ENCODE measurements at regions not wholly inside any gene's neighbourhood (a gene's known extent, or its start where the extent isn't known, plus 50 kb on each side); places are given as distances from the start of the nearest gene placed in this dataset.

DNA sequence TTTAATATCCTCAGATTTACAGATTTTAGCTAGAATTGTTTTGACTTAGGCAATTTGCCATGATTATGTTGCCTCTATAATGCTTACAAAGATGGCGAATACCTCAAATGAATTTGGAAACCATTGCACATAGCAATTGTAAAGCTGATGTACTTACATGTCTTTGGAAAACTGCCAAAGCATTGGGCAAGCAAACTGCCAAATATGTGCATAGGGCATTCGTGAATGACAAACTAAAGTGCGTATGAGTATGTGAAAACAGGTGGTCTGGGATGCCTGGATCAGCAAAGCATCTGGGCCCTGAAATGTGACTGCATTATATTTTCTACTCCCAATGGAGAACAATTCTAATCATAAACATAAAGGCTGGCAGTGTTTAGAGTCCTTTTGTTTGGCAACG, 445.3 kb upstream of the ROBO1 start:
- no peak for TF ChIP-seq POLR2AphosphoS5 (IDR thresholded peaks at IDR 0.05)
- TF ChIP-seq, protein P1, sequence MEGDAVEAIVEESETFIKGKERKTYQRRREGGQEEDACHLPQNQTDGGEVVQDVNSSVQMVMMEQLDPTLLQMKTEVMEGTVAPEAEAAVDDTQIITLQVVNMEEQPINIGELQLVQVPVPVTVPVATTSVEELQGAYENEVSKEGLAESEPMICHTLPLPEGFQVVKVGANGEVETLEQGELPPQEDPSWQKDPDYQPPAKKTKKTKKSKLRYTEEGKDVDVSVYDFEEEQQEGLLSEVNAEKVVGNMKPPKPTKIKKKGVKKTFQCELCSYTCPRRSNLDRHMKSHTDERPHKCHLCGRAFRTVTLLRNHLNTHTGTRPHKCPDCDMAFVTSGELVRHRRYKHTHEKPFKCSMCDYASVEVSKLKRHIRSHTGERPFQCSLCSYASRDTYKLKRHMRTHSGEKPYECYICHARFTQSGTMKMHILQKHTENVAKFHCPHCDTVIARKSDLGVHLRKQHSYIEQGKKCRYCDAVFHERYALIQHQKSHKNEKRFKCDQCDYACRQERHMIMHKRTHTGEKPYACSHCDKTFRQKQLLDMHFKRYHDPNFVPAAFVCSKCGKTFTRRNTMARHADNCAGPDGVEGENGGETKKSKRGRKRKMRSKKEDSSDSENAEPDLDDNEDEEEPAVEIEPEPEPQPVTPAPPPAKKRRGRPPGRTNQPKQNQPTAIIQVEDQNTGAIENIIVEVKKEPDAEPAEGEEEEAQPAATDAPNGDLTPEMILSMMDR (IDR thresholded peaks at IDR 0.05): no peak
- TF ChIP-seq POLR2A (IDR thresholded peaks at IDR 0.05): no peak
- TF ChIP-seq EP300 (IDR thresholded peaks at IDR 0.05): no peak

Data from suprapubic skin (tissue), 4 donors.